HCT116 (cell line): ENCODE measurements at regions not wholly inside any gene's neighbourhood (a gene's known extent, or its start where the extent isn't known, plus 50 kb on each side); places are given as distances from the start of the nearest gene placed in this dataset.

Experiments used
- CTCF ChIP-seq, 3 experiments: fragments of 200-600 bp in 1 of 3; sonication (generic) in 1 of 3; IDR thresholded peaks in 2 of 3; conservative IDR thresholded peaks in 1 of 3; 2 replicates each; pipeline ENCODE4 v1.5.1; 2012 to 2017; ENCODE audit warnings: low read depth in 2 of 3, low read length in 2 of 3, antibody characterized with exemption in 1 of 3, borderline replicate concordance in 1 of 3, control low read depth in 1 of 3, mild to moderate bottlenecking in 1 of 3, mixed read lengths in 1 of 3, mixed run types in 1 of 3, moderate library complexity in 1 of 3; ENCODE audit not compliant: insufficient read depth in 1 of 3
- EZH2phosphoT487 ChIP-seq: fragments of 200-600 bp; IDR thresholded peaks from 2 replicates; pipeline ENCODE4 v1.6.1; 2018; ENCODE audit warnings: antibody characterized with exemption, borderline replicate concordance
- JUND ChIP-seq: IDR thresholded peaks from 2 replicates; pipeline ENCODE4 v1.6.1; 2012
- MAX ChIP-seq: IDR thresholded peaks from 2 replicates; pipeline ENCODE4 v1.6.1; 2012
- POLR2A ChIP-seq: IDR thresholded peaks from 2 replicates; pipeline ENCODE4 v1.7.0; 2011; ENCODE audit warnings: borderline replicate concordance; ENCODE audit not compliant: insufficient read depth, insufficient read length; ENCODE audit errors: extremely low read depth
- POLR2AphosphoS5 ChIP-seq: IDR thresholded peaks from 2 replicates; pipeline ENCODE4 v1.6.1; 2011; ENCODE audit warnings: mild to moderate bottlenecking, low read depth, low read length, moderate library complexity
- SIN3A ChIP-seq: IDR thresholded peaks from 2 replicates; pipeline ENCODE4 v1.6.1; 2012; ENCODE audit warnings: low read depth
- SP1 ChIP-seq: IDR thresholded peaks from 2 replicates; pipeline ENCODE4 v1.6.1; 2012; ENCODE audit warnings: low read depth
- ZBTB33 ChIP-seq: IDR thresholded peaks from 2 replicates; pipeline ENCODE4 v1.6.1; 2011; ENCODE audit warnings: mild to moderate bottlenecking, low read length, moderate library complexity; ENCODE audit not compliant: insufficient replicate concordance; ENCODE audit errors: extremely low read depth
- TF ChIP-seq, protein P1 (sequence below): IDR thresholded peaks from 2 replicates; pipeline ENCODE4 v1.6.1; 2012; ENCODE audit warnings: low read depth

DNA sequence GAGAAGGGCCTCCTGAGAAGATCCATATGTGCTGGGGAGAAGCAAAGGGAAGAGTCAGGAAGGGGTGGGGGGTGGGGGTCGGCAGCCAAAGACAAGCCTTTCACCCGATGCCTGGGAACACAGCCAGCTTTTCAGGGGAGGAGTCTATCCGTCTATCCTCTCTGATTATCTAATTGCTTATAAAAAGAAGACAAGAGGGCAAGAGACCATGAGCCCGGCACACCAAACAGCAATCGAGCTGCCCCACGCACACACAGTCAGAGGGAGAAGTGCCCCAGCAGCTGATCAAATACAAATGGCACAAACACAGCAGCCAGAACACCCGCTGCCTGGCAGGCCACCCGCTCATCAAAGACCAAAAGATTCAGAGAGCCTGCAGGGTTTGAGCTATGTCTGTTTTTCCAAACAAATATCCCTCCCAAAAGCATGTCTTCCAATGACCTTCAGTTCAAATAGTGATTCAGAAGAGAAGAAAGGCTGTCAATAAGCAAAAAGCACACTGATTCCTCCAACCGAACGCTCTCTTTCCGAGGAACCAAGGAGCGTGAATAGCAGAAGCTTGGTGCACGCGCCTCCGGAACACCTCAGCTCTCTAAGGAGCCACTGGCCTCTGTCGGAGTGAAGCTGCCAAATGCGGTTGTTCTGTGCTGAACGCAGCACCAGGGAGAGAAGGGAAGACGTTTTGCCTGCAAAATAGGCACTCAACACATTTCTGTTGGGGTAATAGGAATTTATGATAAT is 419.2 kb downstream of the OCA2 start:
- TF ChIP-seq, protein P1, sequence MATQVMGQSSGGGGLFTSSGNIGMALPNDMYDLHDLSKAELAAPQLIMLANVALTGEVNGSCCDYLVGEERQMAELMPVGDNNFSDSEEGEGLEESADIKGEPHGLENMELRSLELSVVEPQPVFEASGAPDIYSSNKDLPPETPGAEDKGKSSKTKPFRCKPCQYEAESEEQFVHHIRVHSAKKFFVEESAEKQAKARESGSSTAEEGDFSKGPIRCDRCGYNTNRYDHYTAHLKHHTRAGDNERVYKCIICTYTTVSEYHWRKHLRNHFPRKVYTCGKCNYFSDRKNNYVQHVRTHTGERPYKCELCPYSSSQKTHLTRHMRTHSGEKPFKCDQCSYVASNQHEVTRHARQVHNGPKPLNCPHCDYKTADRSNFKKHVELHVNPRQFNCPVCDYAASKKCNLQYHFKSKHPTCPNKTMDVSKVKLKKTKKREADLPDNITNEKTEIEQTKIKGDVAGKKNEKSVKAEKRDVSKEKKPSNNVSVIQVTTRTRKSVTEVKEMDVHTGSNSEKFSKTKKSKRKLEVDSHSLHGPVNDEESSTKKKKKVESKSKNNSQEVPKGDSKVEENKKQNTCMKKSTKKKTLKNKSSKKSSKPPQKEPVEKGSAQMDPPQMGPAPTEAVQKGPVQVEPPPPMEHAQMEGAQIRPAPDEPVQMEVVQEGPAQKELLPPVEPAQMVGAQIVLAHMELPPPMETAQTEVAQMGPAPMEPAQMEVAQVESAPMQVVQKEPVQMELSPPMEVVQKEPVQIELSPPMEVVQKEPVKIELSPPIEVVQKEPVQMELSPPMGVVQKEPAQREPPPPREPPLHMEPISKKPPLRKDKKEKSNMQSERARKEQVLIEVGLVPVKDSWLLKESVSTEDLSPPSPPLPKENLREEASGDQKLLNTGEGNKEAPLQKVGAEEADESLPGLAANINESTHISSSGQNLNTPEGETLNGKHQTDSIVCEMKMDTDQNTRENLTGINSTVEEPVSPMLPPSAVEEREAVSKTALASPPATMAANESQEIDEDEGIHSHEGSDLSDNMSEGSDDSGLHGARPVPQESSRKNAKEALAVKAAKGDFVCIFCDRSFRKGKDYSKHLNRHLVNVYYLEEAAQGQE, result no peak
- no peak for TF ChIP-seq POLR2A
- TF ChIP-seq ZBTB33, result no peak
- TF ChIP-seq EZH2phosphoT487, result no peak
- TF ChIP-seq MAX, result no peak
- no peak for TF ChIP-seq JUND
- TF ChIP-seq CTCF (IDR thresholded peaks at IDR 0.05 in 2 of 3, conservative IDR thresholded peaks at IDR 0.05 in 1 of 3; ENCODE audit: borderline replicate concordance in 1 of 3, insufficient read depth in 1 of 3, low read depth in 2 of 3, low read length in 2 of 3), result no peak
- TF ChIP-seq SP1, result no peak
- no peak for TF ChIP-seq POLR2AphosphoS5
- no peak for TF ChIP-seq SIN3A
